NB4 (cell line): ENCODE measurements at regions not wholly inside any gene's neighbourhood (a gene's known extent, or its start where the extent isn't known, plus 50 kb on each side); places are given as distances from the start of the nearest gene placed in this dataset.
A peak's percentile ranks its signal among the peaks of the same experiment; 100 is the strongest.

Source experiments
- DNase-seq: peaks from one replicate; pipeline ENCODE4 v3.0.0; 2010; ENCODE audit warnings: low read depth
- H3K4me3 ChIP-seq: one replicate; pipeline ENCODE4 v1.5.1; 2011; ENCODE audit warnings: mild to moderate bottlenecking, low read depth, low read length, moderate library complexity
- CTCF ChIP-seq: IDR thresholded peaks from one replicate; pipeline ENCODE4 v1.5.1; 2012; ENCODE audit warnings: low read depth, low read length
- MAX ChIP-seq: IDR thresholded peaks from 2 replicates; pipeline ENCODE4 v1.6.1; 2011; ENCODE audit warnings: low read depth, low read length
- MYC ChIP-seq: IDR thresholded peaks from 2 replicates; pipeline ENCODE4 v1.6.1; 2011; ENCODE audit warnings: low read depth, low read length
- POLR2A ChIP-seq: IDR thresholded peaks from 2 replicates; pipeline ENCODE4 v1.6.1; 2011; ENCODE audit warnings: mild to moderate bottlenecking; ENCODE audit not compliant: insufficient read length; ENCODE audit errors: extremely low read depth

- DNase-seq = no peak
- no peak overlapping the region for H3K4me3 ChIP-seq
- TF ChIP-seq CTCF (no peak), MAX (no peak), POLR2A (no peak), MYC (no peak)
Measured at GRCh38 chr2:150134223-150134857, 353.1 kb downstream of the RND3 start.

- no peak overlapping the region for H3K4me3 ChIP-seq
- DNase-seq = peak; percentile 64
- TF ChIP-seq POLR2A (no peak), MYC (no peak), CTCF (no peak), MAX (no peak)
Measured at GRCh38 chr2:150133623-150134022, 353.8 kb downstream of the RND3 start.

GRCh38 chr2:150129921-150130575 is 357.4 kb downstream of the RND3 start:
- no peak overlapping the region for H3K4me3 ChIP-seq
- no peak for TF ChIP-seq MAX
- TF ChIP-seq CTCF = no peak
- TF ChIP-seq POLR2A = no peak
- no peak for TF ChIP-seq MYC

GRCh38 chr2:150127995-150128394 is 359.5 kb downstream of the RND3 start:
- TF ChIP-seq CTCF (no peak), POLR2A (no peak), MYC (no peak), MAX (no peak)
- no peak overlapping the region for H3K4me3 ChIP-seq
- no peak for DNase-seq

More at GRCh38 chr2:150129921-150130575, 357.4 kb downstream of the RND3 start:
- no peak for DNase-seq

GRCh38 chr2:150127346-150127990 is 360.0 kb downstream of the RND3 start:
- DNase-seq = no peak
- H3K4me3 ChIP-seq = no peak overlapping the region
- TF ChIP-seq MAX = no peak
- no peak for TF ChIP-seq POLR2A
- TF ChIP-seq MYC = no peak
- TF ChIP-seq CTCF = no peak
